OCI-LY1 (cell line): ENCODE measurements at regions not wholly inside any gene's neighbourhood (a gene's known extent, or its start where the extent isn't known, plus 50 kb on each side); places are given as distances from the start of the nearest gene placed in this dataset.

Experiments used
- H2AFZ ChIP-seq: fragments of 200-600 bp; sonication (generic), shearing (Covaris generic); 2 replicates; pipeline ENCODE4 v1.6.0; 2014; ENCODE audit warnings: antibody characterized with exemption, mild to moderate bottlenecking, low read length
- H3F3A ChIP-seq: fragments of 200-600 bp; sonication (generic), shearing (Covaris generic); 2 replicates; pipeline ENCODE4 v1.6.0; 2014; ENCODE audit warnings: mild to moderate bottlenecking, antibody characterized with exemption, low read length, moderate library complexity; ENCODE audit not compliant: insufficient read depth
- H3K27ac ChIP-seq: fragments of 200-600 bp; sonication (generic); 2 replicates; pipeline ENCODE4 v1.5.1; 2014; ENCODE audit warnings: low read length, mixed run types, mild to moderate bottlenecking, low read depth; ENCODE audit not compliant: poor library complexity, severe bottlenecking
- H3K27me3 ChIP-seq: fragments of 200-600 bp; sonication (generic); 2 replicates; pipeline ENCODE4 v1.6.0; 2014; ENCODE audit warnings: antibody characterized with exemption, mild to moderate bottlenecking, low read length, moderate library complexity; ENCODE audit not compliant: insufficient read depth
- H3K36me3 ChIP-seq: fragments of 200-600 bp; sonication (generic); 2 replicates; pipeline ENCODE4 v1.6.1; 2014; ENCODE audit warnings: mild to moderate bottlenecking, antibody characterized with exemption, low read length, moderate library complexity, mixed read lengths; ENCODE audit not compliant: insufficient read depth
- H3K4me1 ChIP-seq: fragments of 200-600 bp; sonication (generic); 2 replicates; pipeline ENCODE4 v1.5.1; 2014; ENCODE audit warnings: mild to moderate bottlenecking, low read length, moderate library complexity; ENCODE audit not compliant: insufficient read depth, severe bottlenecking
- H3K4me2 ChIP-seq: fragments of 200-600 bp; sonication (generic), shearing (Covaris generic); 2 replicates; pipeline ENCODE4 v1.6.1; 2014; ENCODE audit warnings: low read length
- H3K4me3 ChIP-seq: fragments of 200-600 bp; sonication (generic); 2 replicates; pipeline ENCODE4 v1.5.1; 2014; ENCODE audit warnings: low read length, low read depth, mild to moderate bottlenecking, mixed read lengths; ENCODE audit not compliant: poor library complexity, severe bottlenecking
- H3K79me2 ChIP-seq: fragments of 200-600 bp; shearing (Covaris generic); 2 replicates; pipeline ENCODE4 v1.6.1; 2016; ENCODE audit warnings: mixed run types, low read length, mixed read lengths; ENCODE audit not compliant: insufficient read depth
- H3K9ac ChIP-seq: fragments of 200-600 bp; sonication (generic), shearing (Covaris generic); 2 replicates; pipeline ENCODE4 v1.6.1; 2014; ENCODE audit warnings: mild to moderate bottlenecking, low read length, mixed read lengths
- H3K9me2 ChIP-seq: fragments of 200-600 bp; sonication (generic), shearing (Covaris generic); 2 replicates; pipeline ENCODE4 v1.6.1; 2014; ENCODE audit warnings: low read depth, mild to moderate bottlenecking, low read length, mixed read lengths
- H3K9me3 ChIP-seq: fragments of 200-600 bp; shearing (Covaris generic); 2 replicates; pipeline ENCODE4 v1.6.1; 2014; ENCODE audit warnings: low read length, mixed read lengths
- H4K20me1 ChIP-seq: fragments of 200-600 bp; sonication (generic), shearing (Covaris generic); 2 replicates; pipeline ENCODE4 v1.6.0; 2016; ENCODE audit warnings: mild to moderate bottlenecking, low read length; ENCODE audit not compliant: insufficient read depth
- EZH2 ChIP-seq: fragments of 200-600 bp; sonication (generic), shearing (Covaris generic); IDR thresholded peaks from 2 replicates; pipeline ENCODE4 v1.8.0; 2017; ENCODE audit warnings: borderline replicate concordance, mixed run types, mild to moderate bottlenecking, antibody characterized with exemption, low read length, moderate library complexity, mixed read lengths
- TF ChIP-seq, protein P1 (sequence below): fragments of 200-600 bp; sonication (generic), shearing (Covaris generic); IDR thresholded peaks from 2 replicates; pipeline ENCODE4 v1.5.1; 2017; ENCODE audit warnings: mild to moderate bottlenecking, antibody characterized with exemption, low read length, moderate library complexity, mixed read lengths

DNA sequence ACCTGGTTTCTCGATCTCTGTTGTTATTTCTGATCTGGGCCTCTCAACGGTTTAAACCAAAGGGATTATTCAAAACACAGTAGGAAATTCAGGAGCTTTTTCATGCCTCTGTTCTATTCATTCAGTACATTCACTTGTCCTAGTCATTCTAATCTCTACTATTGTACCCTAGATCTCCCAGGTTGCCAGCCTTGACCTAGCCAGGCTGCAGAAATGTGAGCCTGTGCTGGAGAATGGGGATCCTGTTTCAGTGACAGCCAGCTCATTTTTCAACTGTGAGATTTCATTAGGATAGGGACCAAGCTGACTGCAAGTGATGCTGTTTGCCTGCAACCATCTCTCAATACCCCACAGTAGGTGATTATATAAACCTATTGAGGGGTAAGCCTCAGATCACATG, 186.2 kb downstream of the CMPK2 start:
- Histone ChIP-seq H3K27me3 (no peaks in the 10 kb centered on the region), H4K20me1 (no peaks in the 10 kb centered on the region), H3K79me2 (no peaks in the 10 kb centered on the region), H3K4me2 (no peak overlapping the region), H3K27ac (no peak overlapping the region), H3F3A (no peaks in the 10 kb centered on the region), H3K9me3 (no peaks in the 10 kb centered on the region), H2AFZ (no peak overlapping the region), H3K9ac (no peak overlapping the region), H3K4me1 (no peaks in the 10 kb centered on the region), H3K4me3 (no peak overlapping the region), H3K9me2 (no peaks in the 10 kb centered on the region), H3K36me3 (no peaks in the 10 kb centered on the region)
- TF ChIP-seq, protein P1, sequence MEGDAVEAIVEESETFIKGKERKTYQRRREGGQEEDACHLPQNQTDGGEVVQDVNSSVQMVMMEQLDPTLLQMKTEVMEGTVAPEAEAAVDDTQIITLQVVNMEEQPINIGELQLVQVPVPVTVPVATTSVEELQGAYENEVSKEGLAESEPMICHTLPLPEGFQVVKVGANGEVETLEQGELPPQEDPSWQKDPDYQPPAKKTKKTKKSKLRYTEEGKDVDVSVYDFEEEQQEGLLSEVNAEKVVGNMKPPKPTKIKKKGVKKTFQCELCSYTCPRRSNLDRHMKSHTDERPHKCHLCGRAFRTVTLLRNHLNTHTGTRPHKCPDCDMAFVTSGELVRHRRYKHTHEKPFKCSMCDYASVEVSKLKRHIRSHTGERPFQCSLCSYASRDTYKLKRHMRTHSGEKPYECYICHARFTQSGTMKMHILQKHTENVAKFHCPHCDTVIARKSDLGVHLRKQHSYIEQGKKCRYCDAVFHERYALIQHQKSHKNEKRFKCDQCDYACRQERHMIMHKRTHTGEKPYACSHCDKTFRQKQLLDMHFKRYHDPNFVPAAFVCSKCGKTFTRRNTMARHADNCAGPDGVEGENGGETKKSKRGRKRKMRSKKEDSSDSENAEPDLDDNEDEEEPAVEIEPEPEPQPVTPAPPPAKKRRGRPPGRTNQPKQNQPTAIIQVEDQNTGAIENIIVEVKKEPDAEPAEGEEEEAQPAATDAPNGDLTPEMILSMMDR = no peak
- no peak for TF ChIP-seq EZH2

DNA sequence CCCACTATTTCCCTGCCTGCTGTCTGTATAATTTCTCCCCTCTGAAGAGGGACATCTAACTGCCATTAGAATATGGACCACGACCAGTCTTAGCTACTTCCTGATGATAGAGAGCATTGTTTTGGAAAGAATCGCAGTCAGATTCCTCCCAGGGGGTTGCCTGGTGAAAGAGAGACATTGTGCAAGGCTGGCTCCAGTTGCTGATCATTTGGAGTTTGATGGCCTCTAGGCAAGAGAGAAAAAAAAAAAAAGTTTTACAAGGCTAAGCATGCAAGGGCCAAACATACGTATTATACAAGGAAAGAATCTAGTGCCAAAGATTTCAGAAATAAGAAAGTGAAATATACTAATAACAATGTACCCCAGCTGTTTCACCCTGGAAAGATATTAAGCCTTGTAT, 182.2 kb downstream of the CMPK2 start:
- no peaks in the 10 kb centered on the region for H3K79me2 ChIP-seq
- H3K27ac ChIP-seq = no peak overlapping the region

DNA sequence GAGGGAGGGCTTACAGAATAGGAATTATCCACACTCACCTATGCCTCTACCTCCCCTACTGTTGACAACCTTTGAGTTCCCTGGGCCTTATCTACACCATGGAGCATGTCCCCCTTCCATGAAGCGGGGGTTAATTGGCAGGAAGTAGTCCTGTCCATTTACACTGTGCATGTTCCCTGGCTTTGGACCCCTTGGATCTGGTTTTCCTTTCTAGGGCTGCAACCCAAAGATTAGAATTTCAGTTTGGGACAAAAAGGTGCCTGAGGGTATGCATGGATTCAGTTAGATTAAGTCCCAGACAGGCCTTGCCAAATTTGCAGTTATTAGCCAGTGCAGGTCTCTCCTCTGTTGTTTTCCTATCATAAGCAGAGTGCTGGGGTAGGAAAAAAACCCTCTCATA, 180.3 kb downstream of the CMPK2 start:
- Histone ChIP-seq H3K27ac (no peak overlapping the region), H3K9me2 (no peaks in the 10 kb centered on the region), H3K4me1 (no peaks in the 10 kb centered on the region), H3F3A (no peaks in the 10 kb centered on the region), H3K79me2 (no peaks in the 10 kb centered on the region), H4K20me1 (no peaks in the 10 kb centered on the region), H3K9me3 (no peaks in the 10 kb centered on the region), H3K4me2 (no peak overlapping the region), H3K4me3 (no peak overlapping the region), H3K9ac (no peak overlapping the region), H3K36me3 (no peaks in the 10 kb centered on the region), H2AFZ (no peak overlapping the region), H3K27me3 (no peaks in the 10 kb centered on the region)
- TF ChIP-seq, protein P1 = no peak
- TF ChIP-seq EZH2 = no peak

More for the DNA sequence above, 182.2 kb downstream of the CMPK2 start:
- Histone ChIP-seq H3K27me3 (no peaks in the 10 kb centered on the region), H3K4me2 (no peak overlapping the region), H3K4me1 (no peaks in the 10 kb centered on the region), H2AFZ (no peak overlapping the region), H4K20me1 (no peaks in the 10 kb centered on the region), H3K9ac (no peak overlapping the region), H3K36me3 (no peaks in the 10 kb centered on the region), H3K9me2 (no peaks in the 10 kb centered on the region), H3K9me3 (no peaks in the 10 kb centered on the region), H3F3A (no peaks in the 10 kb centered on the region), H3K4me3 (no peak overlapping the region)
- no peak for TF ChIP-seq EZH2
- TF ChIP-seq, protein P1 = no peak
